Uterus (tissue), 3 donors: ENCODE measurements at regions not wholly inside any gene's neighbourhood (a gene's known extent, or its start where the extent isn't known, plus 50 kb on each side); places are given as distances from the start of the nearest gene placed in this dataset.

Source experiments
- DNase-seq, 2 donors: peaks; one replicate each; pipeline ENCODE4 v3.0.0-alpha.2; 2019 to 2020
- H3K27ac ChIP-seq, 2 donors: fragments of 200-600 bp; sonication (generic); 1 replicate in 1 of 2; 2 replicates in 1 of 2; pipeline ENCODE4 v1.5.1; 2016 to 2018
- H3K27me3 ChIP-seq, 2 donors: fragments of 200-600 bp; sonication (generic); one replicate each; pipeline ENCODE4 v1.5.1; 2018 to 2019; ENCODE audit warnings: control low read depth in 1 of 2
- H3K36me3 ChIP-seq, 2 donors: fragments of 200-600 bp; sonication (generic); one replicate each; pipeline ENCODE4 v1.5.1; 2019; ENCODE audit warnings: control low read depth in 1 of 2
- H3K4me1 ChIP-seq, 2 donors: fragments of 200-600 bp; sonication (generic); one replicate each; pipeline ENCODE4 v1.5.1; 2018 to 2019; ENCODE audit warnings: control low read depth in 1 of 2
- H3K4me3 ChIP-seq, 2 donors: fragments of 200-600 bp; sonication (generic); 1 replicate in 1 of 2; 2 replicates in 1 of 2; pipeline ENCODE4 v1.5.1; 2018 to 2019; ENCODE audit warnings: mild to moderate bottlenecking in 1 of 2
- H3K9me3 ChIP-seq, 2 donors: fragments of 200-600 bp; sonication (generic); one replicate each; pipeline ENCODE4 v1.5.1; 2019; ENCODE audit warnings: control low read depth in 1 of 2
- POLR2A ChIP-seq, 2 donors: fragments of 450-650 bp; IDR thresholded peaks; one replicate each; pipeline ENCODE4 v1.6.1; 2016; ENCODE audit warnings: antibody characterized with exemption in 2 of 2, mild to moderate bottlenecking in 1 of 2, moderate library complexity in 1 of 2
- intact Hi-C: fragments of 100-400 bp; cut with DNase I; formaldehyde crosslinking; loops from one replicate; pipeline ENCODE4 v1.15.1; 2023; ENCODE audit warnings: low total_unique reads
- TF ChIP-seq, protein P1 (sequence below), 4 experiments: fragments of 200-600 bp in 2 of 4; fragments of 450-650 bp in 2 of 4; sonication (generic) in 2 of 4; IDR thresholded peaks; one replicate each; pipeline ENCODE4 v1.5.1; 2016 to 2019; ENCODE audit warnings: antibody characterized with exemption in 4 of 4, mild to moderate bottlenecking in 2 of 4, moderate library complexity in 1 of 4
- donor health status: DM: yes; HTN: yes; CAD: no.

DNA sequence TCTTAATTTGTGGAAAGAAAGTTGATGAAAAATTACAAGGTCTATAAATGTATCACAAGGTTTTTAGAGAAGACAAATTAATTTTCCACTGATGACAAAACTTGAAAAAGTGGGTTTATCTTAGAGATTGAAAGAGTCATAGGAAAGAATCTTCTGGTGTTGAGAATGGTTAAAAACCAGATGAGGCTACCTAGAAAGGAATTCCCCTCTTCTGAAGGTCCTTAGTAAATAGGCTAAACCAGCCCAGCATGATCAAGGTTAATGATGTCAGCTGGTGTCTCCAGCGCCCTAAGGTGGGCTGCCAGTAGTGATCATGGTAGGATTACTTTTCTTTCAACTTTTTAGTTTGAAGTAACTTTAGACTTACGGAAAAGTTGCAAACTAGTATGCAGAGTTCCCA lies 71.8 kb upstream of the PGRMC2 start:
- Histone ChIP-seq H3K4me1 (no peaks in the 10 kb centered on the region), H3K27me3 (no peaks in the 10 kb centered on the region), H3K4me3 (no peak overlapping the region), H3K9me3 (no peaks in the 10 kb centered on the region), H3K36me3 (no peaks in the 10 kb centered on the region), H3K27ac (no peak overlapping the region)
- intact Hi-C loops, result no loop called here
- no peak for DNase-seq
- TF ChIP-seq, protein P1, sequence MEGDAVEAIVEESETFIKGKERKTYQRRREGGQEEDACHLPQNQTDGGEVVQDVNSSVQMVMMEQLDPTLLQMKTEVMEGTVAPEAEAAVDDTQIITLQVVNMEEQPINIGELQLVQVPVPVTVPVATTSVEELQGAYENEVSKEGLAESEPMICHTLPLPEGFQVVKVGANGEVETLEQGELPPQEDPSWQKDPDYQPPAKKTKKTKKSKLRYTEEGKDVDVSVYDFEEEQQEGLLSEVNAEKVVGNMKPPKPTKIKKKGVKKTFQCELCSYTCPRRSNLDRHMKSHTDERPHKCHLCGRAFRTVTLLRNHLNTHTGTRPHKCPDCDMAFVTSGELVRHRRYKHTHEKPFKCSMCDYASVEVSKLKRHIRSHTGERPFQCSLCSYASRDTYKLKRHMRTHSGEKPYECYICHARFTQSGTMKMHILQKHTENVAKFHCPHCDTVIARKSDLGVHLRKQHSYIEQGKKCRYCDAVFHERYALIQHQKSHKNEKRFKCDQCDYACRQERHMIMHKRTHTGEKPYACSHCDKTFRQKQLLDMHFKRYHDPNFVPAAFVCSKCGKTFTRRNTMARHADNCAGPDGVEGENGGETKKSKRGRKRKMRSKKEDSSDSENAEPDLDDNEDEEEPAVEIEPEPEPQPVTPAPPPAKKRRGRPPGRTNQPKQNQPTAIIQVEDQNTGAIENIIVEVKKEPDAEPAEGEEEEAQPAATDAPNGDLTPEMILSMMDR (IDR thresholded peaks at IDR 0.05), result no peak
- no peak for TF ChIP-seq POLR2A (IDR thresholded peaks at IDR 0.05)

DNA sequence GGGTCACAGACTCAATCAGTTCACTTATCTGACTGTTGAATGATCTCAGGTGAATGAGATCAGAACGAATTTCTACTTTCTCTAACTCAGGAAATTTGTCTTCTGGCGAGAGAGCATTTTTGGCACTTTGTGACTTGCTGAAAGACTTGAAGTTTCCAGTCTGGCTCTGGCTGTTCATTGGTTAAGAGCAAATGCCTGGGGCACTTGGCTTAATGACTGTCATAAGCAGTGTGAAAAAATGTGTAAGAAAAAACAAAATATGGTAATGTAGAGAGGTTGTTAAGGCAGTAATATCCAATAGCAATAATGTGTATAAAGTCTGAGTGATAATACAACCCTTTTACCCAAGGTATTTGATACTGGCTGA lies 71.3 kb upstream of the PGRMC2 start:
- Histone ChIP-seq H3K36me3 (no peaks in the 10 kb centered on the region), H3K4me1 (no peaks in the 10 kb centered on the region), H3K4me3 (no peak overlapping the region), H3K9me3 (no peaks in the 10 kb centered on the region), H3K27ac (no peak overlapping the region), H3K27me3 (no peaks in the 10 kb centered on the region)
- no peak for TF ChIP-seq POLR2A (IDR thresholded peaks at IDR 0.05)
- TF ChIP-seq, protein P1 (IDR thresholded peaks at IDR 0.05), result no peak
- intact Hi-C loops, result no loop called here
- DNase-seq, result no peak

DNA sequence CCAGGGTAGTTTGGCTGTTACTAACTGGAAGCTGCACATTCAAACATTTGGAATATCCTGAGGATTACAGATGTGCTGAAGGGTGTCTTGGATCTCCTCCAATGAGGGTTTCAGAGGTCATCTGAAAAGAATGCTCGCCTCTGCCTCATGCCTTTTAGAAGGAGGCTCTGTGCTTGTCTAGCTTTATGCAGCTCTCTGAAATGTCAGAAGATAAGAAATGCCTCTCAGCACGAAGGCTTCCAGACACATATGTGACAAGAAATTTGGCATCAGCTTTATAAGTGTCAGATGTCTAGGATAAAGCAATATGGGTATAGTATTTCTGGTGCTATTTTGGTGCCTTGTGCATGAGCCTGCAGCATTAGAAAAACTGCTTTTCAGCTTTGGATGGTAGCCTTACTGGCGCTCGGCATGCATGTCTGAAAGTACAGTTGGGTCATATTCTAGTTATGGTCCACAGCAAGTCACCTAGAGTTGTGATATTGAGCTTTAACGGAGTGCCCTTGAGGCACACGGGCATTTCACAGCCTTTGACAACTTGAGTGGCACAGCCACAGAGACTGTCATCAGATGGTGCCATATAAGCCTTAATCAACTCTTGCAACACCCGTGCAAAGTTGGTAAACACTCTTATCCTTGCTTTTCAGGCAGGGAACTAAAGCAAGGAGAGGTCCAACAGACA lies 70.8 kb upstream of the PGRMC2 start:
- no peaks in the 10 kb centered on the region for H3K4me1 ChIP-seq
- H3K9me3 ChIP-seq, result no peaks in the 10 kb centered on the region
- intact Hi-C loops, result no loop called here
- DNase-seq, result no peak
- no peaks in the 10 kb centered on the region for H3K27me3 ChIP-seq
- TF ChIP-seq POLR2A (IDR thresholded peaks at IDR 0.05), result no peak
- TF ChIP-seq, protein P1 (IDR thresholded peaks at IDR 0.05), result no peak
- no peak overlapping the region for H3K4me3 ChIP-seq
- H3K27ac ChIP-seq, result no peak overlapping the region
- no peaks in the 10 kb centered on the region for H3K36me3 ChIP-seq

DNA sequence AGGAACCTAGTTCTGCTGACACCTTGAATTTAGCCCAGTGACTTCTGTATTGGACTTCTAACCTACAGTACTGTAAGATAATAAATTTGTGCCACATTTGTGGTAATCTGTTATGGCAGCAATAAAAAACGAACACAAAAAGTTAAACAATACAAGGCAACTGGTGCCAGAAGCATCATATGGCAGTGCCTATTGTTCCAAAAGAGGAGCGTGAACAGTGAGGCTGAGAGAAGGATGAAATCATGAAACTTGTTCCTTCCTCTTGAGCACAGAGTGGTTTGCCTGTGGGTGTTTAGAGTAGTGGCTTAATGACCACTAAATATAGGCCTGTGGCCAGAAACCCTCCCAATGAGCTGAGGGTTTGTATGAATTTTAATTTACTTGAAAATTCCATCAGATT lies 69.7 kb upstream of the PGRMC2 start:
- Histone ChIP-seq H3K27me3 (no peaks in the 10 kb centered on the region), H3K27ac (no peak overlapping the region), H3K9me3 (no peaks in the 10 kb centered on the region), H3K36me3 (no peaks in the 10 kb centered on the region), H3K4me3 (no peak overlapping the region), H3K4me1 (no peaks in the 10 kb centered on the region)
- intact Hi-C loops, result no loop called here
- no peak for DNase-seq
- TF ChIP-seq, protein P1 (IDR thresholded peaks at IDR 0.05), result no peak
- no peak for TF ChIP-seq POLR2A (IDR thresholded peaks at IDR 0.05)

DNA sequence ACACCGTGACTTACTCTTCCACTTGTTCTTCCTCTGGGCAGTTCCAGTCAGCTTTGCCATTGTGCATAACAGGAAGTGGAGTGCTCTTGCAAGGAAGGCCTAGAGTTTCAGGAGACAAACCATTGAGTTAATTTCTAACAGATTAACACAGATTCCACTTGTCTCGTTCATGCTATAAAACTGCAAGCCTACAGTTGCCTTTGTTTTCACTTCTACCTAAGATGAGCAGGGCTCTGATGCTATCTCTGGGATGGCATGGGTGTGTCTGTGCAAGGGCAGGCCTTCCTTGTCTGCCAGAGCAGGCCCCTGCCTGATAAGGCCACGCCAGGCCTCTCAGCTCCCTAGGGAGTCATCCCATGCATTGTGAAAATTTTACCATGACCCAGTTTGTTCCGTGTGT lies 67.7 kb upstream of the PGRMC2 start:
- no peak for DNase-seq
- Histone ChIP-seq H3K4me1 (no peaks in the 10 kb centered on the region), H3K27ac (no peak overlapping the region), H3K4me3 (no peak overlapping the region), H3K36me3 (no peaks in the 10 kb centered on the region), H3K27me3 (no peaks in the 10 kb centered on the region), H3K9me3 (no peaks in the 10 kb centered on the region)
- TF ChIP-seq POLR2A (IDR thresholded peaks at IDR 0.05), result no peak
- TF ChIP-seq, protein P1 (IDR thresholded peaks at IDR 0.05), result no peak
- intact Hi-C loops, result no loop called here
